GM18951 (cell line): ENCODE measurements at regions not wholly inside any gene's neighbourhood (a gene's known extent, or its start where the extent isn't known, plus 50 kb on each side); places are given as distances from the start of the nearest gene placed in this dataset.

Experiments
- POLR2A ChIP-seq: IDR thresholded peaks from 4 replicates; pipeline ENCODE4 v1.6.1; 2011; ENCODE audit warnings: mild to moderate bottlenecking; ENCODE audit not compliant: insufficient read length, insufficient read depth; ENCODE audit errors: extremely low read depth
- in situ Hi-C: fragments of 300-500 bp; cut with MboI; formaldehyde crosslinking; loops from one replicate; pipeline ENCODE4 v1.12.0; 2022; ENCODE audit warnings: low sequenced_read_pairs, mixed read lengths, inconsistent platforms; ENCODE audit not compliant: unreplicated experiment

- in situ Hi-C loops = no loop called here
- TF ChIP-seq POLR2A = no peak
Observed at GRCh38 chr18:42178376-42179080, 223.5 kb downstream of the PIK3C3 start.

GRCh38 chr18:42179542-42180121 is 224.6 kb downstream of the PIK3C3 start:
- in situ Hi-C loops = no loop called here
- no peak for TF ChIP-seq POLR2A

- no peak for TF ChIP-seq POLR2A
- in situ Hi-C loops = no loop called here
Observed at GRCh38 chr18:42181474-42181873, 226.4 kb downstream of the PIK3C3 start.

GRCh38 chr18:42182728-42183700 is 228.0 kb downstream of the PIK3C3 start:
- in situ Hi-C loops = no loop called here
- TF ChIP-seq POLR2A = no peak

- TF ChIP-seq POLR2A = no peak
- in situ Hi-C loops = no loop called here
Observed at GRCh38 chr18:42183746-42184145, 228.7 kb downstream of the PIK3C3 start.

GRCh38 chr18:42184685-42185477 is 229.8 kb downstream of the PIK3C3 start:
- in situ Hi-C loops = no loop called here
- TF ChIP-seq POLR2A = no peak

- no peak for TF ChIP-seq POLR2A
- in situ Hi-C loops = no loop called here
Observed at GRCh38 chr18:42185486-42185885, 230.5 kb downstream of the PIK3C3 start.

- in situ Hi-C loops = no loop called here
- no peak for TF ChIP-seq POLR2A
Observed at GRCh38 chr18:42187611-42188380, 232.8 kb downstream of the PIK3C3 start.

GRCh38 chr18:42190643-42191042 is 235.6 kb downstream of the PIK3C3 start:
- in situ Hi-C loops = no loop called here

GRCh38 chr18:42192251-42193248 is 237.5 kb downstream of the PIK3C3 start:
- in situ Hi-C loops = no loop called here
- no peak for TF ChIP-seq POLR2A

More at GRCh38 chr18:42190643-42191042, 235.6 kb downstream of the PIK3C3 start:
- TF ChIP-seq POLR2A = no peak

- no peak for TF ChIP-seq POLR2A
- in situ Hi-C loops = no loop called here
Observed at GRCh38 chr18:42196651-42197050, 241.6 kb downstream of the PIK3C3 start.

- no peak for TF ChIP-seq POLR2A
- in situ Hi-C loops = no loop called here
Observed at GRCh38 chr18:42201137-42201536, 246.1 kb downstream of the PIK3C3 start.
